Uterus (tissue), 2 donors: ENCODE measurements at regions not wholly inside any gene's neighbourhood (a gene's known extent, or its start where the extent isn't known, plus 50 kb on each side); places are given as distances from the start of the nearest gene placed in this dataset.

Experiments used
- POLR2A ChIP-seq, 2 donors: fragments of 450-650 bp; IDR thresholded peaks; one replicate each; pipeline ENCODE4 v1.6.1; 2016; ENCODE audit warnings: antibody characterized with exemption in 2 of 2, mild to moderate bottlenecking in 1 of 2, moderate library complexity in 1 of 2
- TF ChIP-seq, protein P1 (sequence below), 4 experiments: fragments of 200-600 bp in 2 of 4; fragments of 450-650 bp in 2 of 4; sonication (generic) in 2 of 4; IDR thresholded peaks; one replicate each; pipeline ENCODE4 v1.5.1; 2016 to 2019; ENCODE audit warnings: antibody characterized with exemption in 4 of 4, mild to moderate bottlenecking in 2 of 4, moderate library complexity in 1 of 4

DNA sequence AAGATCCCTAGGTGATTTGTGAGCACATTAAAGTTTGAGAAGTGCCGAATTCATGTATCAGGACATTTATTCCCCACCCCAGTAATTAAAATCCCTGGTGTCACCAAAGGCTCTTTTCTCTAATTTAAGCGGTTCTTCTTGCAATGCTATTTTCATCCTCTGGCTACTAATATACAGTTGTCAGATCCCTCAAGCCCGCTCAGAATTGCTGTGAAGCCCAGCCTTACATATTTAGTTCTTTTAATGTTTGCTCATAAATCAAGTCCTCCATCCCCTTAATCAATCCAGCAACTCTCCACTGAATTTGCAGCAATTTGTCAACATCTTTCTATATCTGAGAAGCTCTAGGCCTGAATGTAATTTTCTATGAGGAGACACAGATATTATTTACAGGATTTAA is 437.9 kb downstream of the PIK3C3 start:
- no peak for TF ChIP-seq POLR2A (IDR thresholded peaks at IDR 0.05)
- TF ChIP-seq, protein P1, sequence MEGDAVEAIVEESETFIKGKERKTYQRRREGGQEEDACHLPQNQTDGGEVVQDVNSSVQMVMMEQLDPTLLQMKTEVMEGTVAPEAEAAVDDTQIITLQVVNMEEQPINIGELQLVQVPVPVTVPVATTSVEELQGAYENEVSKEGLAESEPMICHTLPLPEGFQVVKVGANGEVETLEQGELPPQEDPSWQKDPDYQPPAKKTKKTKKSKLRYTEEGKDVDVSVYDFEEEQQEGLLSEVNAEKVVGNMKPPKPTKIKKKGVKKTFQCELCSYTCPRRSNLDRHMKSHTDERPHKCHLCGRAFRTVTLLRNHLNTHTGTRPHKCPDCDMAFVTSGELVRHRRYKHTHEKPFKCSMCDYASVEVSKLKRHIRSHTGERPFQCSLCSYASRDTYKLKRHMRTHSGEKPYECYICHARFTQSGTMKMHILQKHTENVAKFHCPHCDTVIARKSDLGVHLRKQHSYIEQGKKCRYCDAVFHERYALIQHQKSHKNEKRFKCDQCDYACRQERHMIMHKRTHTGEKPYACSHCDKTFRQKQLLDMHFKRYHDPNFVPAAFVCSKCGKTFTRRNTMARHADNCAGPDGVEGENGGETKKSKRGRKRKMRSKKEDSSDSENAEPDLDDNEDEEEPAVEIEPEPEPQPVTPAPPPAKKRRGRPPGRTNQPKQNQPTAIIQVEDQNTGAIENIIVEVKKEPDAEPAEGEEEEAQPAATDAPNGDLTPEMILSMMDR (IDR thresholded peaks at IDR 0.05), result no peak
